A549 (cell line): ENCODE measurements at regions not wholly inside any gene's neighbourhood (a gene's known extent, or its start where the extent isn't known, plus 50 kb on each side); places are given as distances from the start of the nearest gene placed in this dataset.

ENCODE experiments used
- ATAC-seq, 2 experiments: fragments of 200-7000 bp in 1 of 2; fragments of >200 bp in 1 of 2; cut with Nextera tagmentation in 1 of 2; cut with Tn5 transposase in 1 of 2; 3 replicates each; pipeline versions ENCODE4 v1.8.0 to v1.9.1; 2018 to 2020; ENCODE audit warnings: mild to moderate bottlenecking in 1 of 2, moderate library complexity in 1 of 2
- CTCF ChIA-PET: fragments of 300-600 bp; sonication (Branson Sonifier 250); formaldehyde crosslinking; extraction: SDS; loops from one replicate; lab custom pipeline; 2021; ENCODE audit warnings: antibody characterized with exemption, inconsistent platforms; lab: Yijun Ruan, JAX
- POLR2A ChIA-PET: fragments of 350-600 bp; formaldehyde crosslinking; extraction: SDS; loops from one replicate; lab custom pipeline; 2021; ENCODE audit warnings: antibody characterized with exemption, inconsistent platforms; lab: Yijun Ruan, JAX
- DNase-seq, 2 experiments: peaks; one replicate each; pipeline versions ENCODE4 v3.0.0 to v3.0.0-alpha.2; 2011 to 2016; ENCODE audit warnings: low read depth in 1 of 2, low spot score in 1 of 2
- FAIRE-seq: peaks from 2 replicates; lab custom pipeline; 2011; peaks lifted over from hg19 to GRCh38; lab: Jason Lieb, UNC
- H3K27ac ChIP-seq, 2 experiments: fragments of >200 bp; sonication (Bioruptor Twin); formaldehyde crosslinking; 3 replicates each; pipeline ENCODE4 v1.5.1; 2016 to 2017
- H3K4me1 ChIP-seq: fragments of >200 bp; sonication (Bioruptor Twin); formaldehyde crosslinking; 3 replicates; pipeline ENCODE4 v1.6.1; 2016
- H3K4me2 ChIP-seq: fragments of >200 bp; sonication (Bioruptor Twin); formaldehyde crosslinking; 3 replicates; pipeline ENCODE4 v1.6.1; 2016
- H3K4me3 ChIP-seq: fragments of >200 bp; sonication (Bioruptor Twin); formaldehyde crosslinking; 3 replicates; pipeline ENCODE4 v1.5.1; 2016
- H3K9me3 ChIP-seq: fragments of >200 bp; sonication (Bioruptor Twin); formaldehyde crosslinking; 3 replicates; pipeline ENCODE4 v1.6.1; 2016
- ATOH8 ChIP-seq: fragments of 250-450 bp; sonication (Bioruptor Pico); IDR thresholded peaks from 2 replicates; pipeline ENCODE4 v1.5.0; 2020; ENCODE audit warnings: low read depth, mild to moderate bottlenecking, moderate library complexity
- CTCF ChIP-seq: fragments of >200 bp; sonication (Bioruptor Twin); formaldehyde crosslinking; IDR thresholded peaks from 3 replicates; pipeline ENCODE4 v1.5.1; 2016
- E2F6 ChIP-seq: IDR thresholded peaks from 2 replicates; pipeline ENCODE4 v1.6.1; 2012; ENCODE audit warnings: low read depth, borderline replicate concordance
- ELK1 ChIP-seq: fragments of 150-350 bp; IDR thresholded peaks from 2 replicates; pipeline ENCODE4 v1.6.1; 2014; ENCODE audit warnings: low read depth, mild to moderate bottlenecking, low read length
- EP300 ChIP-seq, 2 experiments: fragments of >200 bp; sonication (Bioruptor Twin); formaldehyde crosslinking; IDR thresholded peaks; 2 replicates in 1 of 2; 3 replicates in 1 of 2; pipeline ENCODE4 v1.6.1; 2016 to 2017
- FOSB ChIP-seq: fragments of 250-450 bp; sonication (Bioruptor Pico); IDR thresholded peaks from 2 replicates; pipeline ENCODE4 v1.5.0; 2020; ENCODE audit warnings: mild to moderate bottlenecking, moderate library complexity
- GATA3 ChIP-seq: IDR thresholded peaks from 2 replicates; pipeline ENCODE4 v1.6.1; 2012; ENCODE audit warnings: borderline replicate concordance
- HDAC2 ChIP-seq: fragments of 200-600 bp; sonication (generic); IDR thresholded peaks from 2 replicates; pipeline ENCODE4 v1.6.1; 2016
- HES2 ChIP-seq: fragments of >200 bp; sonication (Bioruptor Twin); formaldehyde crosslinking; IDR thresholded peaks from 2 replicates; pipeline ENCODE4 v1.6.1; 2016
- HEYL ChIP-seq: fragments of 250-450 bp; sonication (Bioruptor Pico); IDR thresholded peaks from 2 replicates; pipeline ENCODE4 v1.8.0; 2021; ENCODE audit warnings: mild to moderate bottlenecking, moderate library complexity
- HOXA7 ChIP-seq: fragments of 250-450 bp; sonication (Bioruptor Pico); IDR thresholded peaks from 2 replicates; pipeline ENCODE4 v1.5.0; 2020; ENCODE audit warnings: mild to moderate bottlenecking, moderate library complexity
- HOXB13 ChIP-seq: fragments of 250-450 bp; sonication (Bioruptor Pico); IDR thresholded peaks from 2 replicates; pipeline ENCODE4 v1.5.0; 2020; ENCODE audit warnings: low read depth, mild to moderate bottlenecking, moderate library complexity
- HOXB5 ChIP-seq: fragments of 250-450 bp; sonication (Bioruptor Pico); IDR thresholded peaks from 2 replicates; pipeline ENCODE4 v1.5.0; 2020; ENCODE audit warnings: mild to moderate bottlenecking, moderate library complexity
- JUN ChIP-seq, 2 experiments: fragments of >200 bp; sonication (Bioruptor Twin); formaldehyde crosslinking; IDR thresholded peaks; 2 replicates in 1 of 2; 3 replicates in 1 of 2; pipeline ENCODE4 v1.6.1; 2016 to 2017
- KDM1A ChIP-seq: fragments of 200-600 bp; sonication (generic); IDR thresholded peaks from 2 replicates; pipeline ENCODE4 v1.6.1; 2016; ENCODE audit warnings: low read depth, mild to moderate bottlenecking
- KDM5A ChIP-seq: fragments of 200-600 bp; sonication (generic); IDR thresholded peaks from 2 replicates; pipeline ENCODE4 v1.6.1; 2016; ENCODE audit warnings: antibody characterized with exemption, mild to moderate bottlenecking
- MAFK ChIP-seq: fragments of 450-650 bp; IDR thresholded peaks from 2 replicates; pipeline ENCODE4 v1.6.1; 2014; ENCODE audit not compliant: partially characterized antibody
- MAZ ChIP-seq: fragments of 150-350 bp; IDR thresholded peaks from 2 replicates; pipeline ENCODE4 v1.6.1; 2014; ENCODE audit warnings: antibody characterized with exemption, low read depth, low read length, borderline replicate concordance
- NFE2L2 ChIP-seq: fragments of 150-350 bp; conservative IDR thresholded peaks from 2 replicates; pipeline ENCODE4 v1.6.1; 2014; ENCODE audit warnings: low read length
- NPAS2 ChIP-seq: fragments of 250-450 bp; sonication (Bioruptor Pico); IDR thresholded peaks from 2 replicates; pipeline ENCODE4 v1.8.0; 2022; ENCODE audit warnings: mild to moderate bottlenecking, moderate library complexity, borderline replicate concordance
- RAD21 ChIP-seq, 2 experiments: fragments of >200 bp in 1 of 2; sonication (Bioruptor Twin) in 1 of 2; formaldehyde crosslinking in 1 of 2; IDR thresholded peaks in 1 of 2; conservative IDR thresholded peaks in 1 of 2; 2 replicates in 1 of 2; 3 replicates in 1 of 2; pipeline ENCODE4 v1.6.1; 2012 to 2018; ENCODE audit warnings: inconsistent platforms in 1 of 2
- RFX5 ChIP-seq: fragments of 450-650 bp; IDR thresholded peaks from 2 replicates; pipeline ENCODE4 v1.7.1; 2014; ENCODE audit warnings: antibody characterized with exemption, mild to moderate bottlenecking, moderate library complexity
- TFCP2L1 ChIP-seq: fragments of 250-450 bp; sonication (Bioruptor Pico); IDR thresholded peaks from 2 replicates; pipeline ENCODE4 v1.5.0; 2021; ENCODE audit warnings: mild to moderate bottlenecking
- TP53 ChIP-seq: fragments of 250-450 bp; sonication (Bioruptor Pico); IDR thresholded peaks from 2 replicates; pipeline ENCODE4 v1.5.0; 2021; ENCODE audit warnings: mild to moderate bottlenecking, moderate library complexity
- USF2 ChIP-seq: fragments of 450-650 bp; IDR thresholded peaks from 2 replicates; pipeline ENCODE4 v1.6.1; 2014; ENCODE audit warnings: antibody characterized with exemption
- ZC3H11A ChIP-seq: fragments of 450-650 bp; IDR thresholded peaks from 2 replicates; pipeline ENCODE4 v1.6.1; 2014; ENCODE audit warnings: antibody characterized with exemption, mild to moderate bottlenecking
- ZFP36 ChIP-seq: fragments of 450-650 bp; IDR thresholded peaks from 2 replicates; pipeline ENCODE4 v1.6.1; 2014; ENCODE audit warnings: borderline replicate concordance; ENCODE audit not compliant: partially characterized antibody
- ZNF302 ChIP-seq: fragments of 250-450 bp; sonication (Bioruptor Pico); IDR thresholded peaks from 2 replicates; pipeline ENCODE4 v1.9.0; 2021; ENCODE audit warnings: inconsistent platforms, mild to moderate bottlenecking, moderate library complexity
- WGBS: methylation state at CpG from one replicate; pipeline ENCODE4 v1.1.6; 2017; ENCODE audit errors: missing lambda C conversion rate; 5-methylcytosine and 5-hydroxymethylcytosine counted together

GRCh38 chr9:106619211-106619610, 243.8 kb upstream of the ZNF462 start:
- POLR2A ChIA-PET, result no interaction called here
- CTCF ChIA-PET, result no interaction called here
- H3K4me2 ChIP-seq, result no peak overlapping the region
- no peak overlapping the region for H3K4me3 ChIP-seq
- DNase-seq (no peak), FAIRE-seq (no peak), ATAC-seq (no peak)
- no peaks in the 10 kb centered on the region for H3K9me3 ChIP-seq
- H3K27ac ChIP-seq, result no peak overlapping the region
- WGBS, result 0% methylated on average over 1 of the region's 1 CpG
- no peaks in the 10 kb centered on the region for H3K4me1 ChIP-seq
- TF ChIP-seq HOXB13 (CRISPR knock-in tag) (no peak), KDM5A (no peak), CTCF (no peak), NPAS2 (no peak), MAFK (no peak), TFCP2L1 (CRISPR knock-in tag) (no peak), FOSB (CRISPR knock-in tag) (no peak), RFX5 (no peak), HOXA7 (CRISPR knock-in tag) (no peak), ZFP36 (no peak), MAZ (no peak), JUN (IDR thresholded peaks at IDR 0.05) (no peak), E2F6 (no peak), HOXB5 (CRISPR knock-in tag) (no peak), EP300 (IDR thresholded peaks at IDR 0.05) (no peak), RAD21 (conservative IDR thresholded peaks at IDR 0.05 in 1 of 2, IDR thresholded peaks at IDR 0.05 in 1 of 2) (no peak), ZNF302 (CRISPR knock-in tag) (no peak), NFE2L2 (no peak), GATA3 (no peak)
- TF ChIP-seq, all 56 proteins: peak for 0

GRCh38 chr9:106620081-106620480, 242.9 kb upstream of the ZNF462 start:
- ChIA-PET CTCF (interaction anchor here (0.7 to 0.9 kb wide), 2 partner anchors 15 to 238 kb away, joined by 3 to 4 read pairs; no protein-coding TSS in a partner anchor), POLR2A (no interaction called here)
- H3K4me2 ChIP-seq, result no peak overlapping the region
- no peak overlapping the region for H3K4me3 ChIP-seq
- DNase-seq (no peak), ATAC-seq (no peak), FAIRE-seq (no peak)
- no peaks in the 10 kb centered on the region for H3K9me3 ChIP-seq
- WGBS, result 5% methylated on average over 2 of the region's 2 CpGs
- no peak overlapping the region for H3K27ac ChIP-seq
- TF ChIP-seq ATOH8 (CRISPR knock-in tag), result no peak
- TF ChIP-seq KDM1A, result no peak
- TF ChIP-seq ELK1, result no peak
- TF ChIP-seq ZC3H11A, result no peak
- TF ChIP-seq NPAS2, result no peak
- no peak for TF ChIP-seq RFX5
- TF ChIP-seq ZFP36, result no peak
- TF ChIP-seq HEYL (CRISPR knock-in tag), result no peak
- no peak for TF ChIP-seq TP53
- TF ChIP-seq HDAC2, result no peak
- TF ChIP-seq TFCP2L1 (CRISPR knock-in tag), result no peak
- TF ChIP-seq USF2, result no peak
- no peak for TF ChIP-seq HES2
- TF ChIP-seq CTCF, result no peak
- no peak for TF ChIP-seq EP300 (IDR thresholded peaks at IDR 0.05)
- no peaks in the 10 kb centered on the region for H3K4me1 ChIP-seq
